GM12878 (cell line): ENCODE measurements at regions not wholly inside any gene's neighbourhood (a gene's known extent, or its start where the extent isn't known, plus 50 kb on each side); places are given as distances from the start of the nearest gene placed in this dataset.

Source experiments
- ATAC-seq: fragments of 200-7000 bp; cut with Tn5 transposase; 3 replicates; pipeline ENCODE4 v1.9.1; 2020; ENCODE audit warnings: mild to moderate bottlenecking, moderate library complexity
- BruUV-seq: library from RNA; stranded (reverse); fragments of 400-500 nt; replicated peaks from 2 replicates; lab custom pipeline; 2021; lab: Mats Ljungman, UMichigan
- CTCF ChIA-PET: fragments of 300-600 bp; sonication (Branson Sonifier 250); formaldehyde crosslinking; extraction: SDS; loops from one replicate; lab custom pipeline; 2021; ENCODE audit warnings: inconsistent platforms; lab: Yijun Ruan, JAX
- POLR2A ChIA-PET: fragments of 350-600 bp; formaldehyde crosslinking; extraction: SDS; loops from one replicate; lab custom pipeline; 2021; ENCODE audit warnings: inconsistent platforms; lab: Charles Lee
- RAD21 ChIA-PET: fragments of 300-600 bp; sonication (Branson Sonifier 250); formaldehyde crosslinking; loops from one replicate; lab custom pipeline; 2023; ENCODE audit warnings: antibody characterized with exemption; ENCODE audit not compliant: unreplicated experiment; lab: Charles Lee
- SMC1A ChIA-PET: fragments of 300-600 bp; sonication (Branson Sonifier 250); formaldehyde crosslinking; loops from one replicate; lab custom pipeline; 2023; ENCODE audit not compliant: unreplicated experiment, uncharacterized antibody; lab: Charles Lee
- DNase-seq: peaks from one replicate; pipeline ENCODE4 v3.0.0-alpha.2; 2011; ENCODE audit warnings: low read depth, low spot score
- FAIRE-seq: peaks from 3 replicates; lab custom pipeline; 2011; peaks lifted over from hg19 to GRCh38; lab: Jason Lieb, UNC
- H2AFZ ChIP-seq: 2 replicates; pipeline ENCODE4 v1.6.0; 2011; ENCODE audit warnings: low read depth, low read length, control low read depth; ENCODE audit not compliant: control insufficient read depth
- H3K27ac ChIP-seq: 2 replicates; pipeline ENCODE4 v1.5.1; 2011; ENCODE audit warnings: control low read depth; ENCODE audit not compliant: control insufficient read depth, insufficient read depth
- H3K27me3 ChIP-seq, 2 experiments: replicated peaks in 1 of 2; 2 replicates each; pipeline versions ENCODE4 v1.6.0 to v1.6.1; 2011; ENCODE audit warnings: low read length in 1 of 2; ENCODE audit not compliant: control insufficient read depth in 2 of 2, insufficient read depth in 2 of 2
- H3K36me3 ChIP-seq, 2 experiments: 2 replicates each; pipeline ENCODE4 v1.5.1; 2011; ENCODE audit warnings: low read length in 1 of 2; ENCODE audit not compliant: control insufficient read depth in 2 of 2, insufficient read depth in 2 of 2
- H3K4me1 ChIP-seq: 2 replicates; pipeline ENCODE4 v1.6.1; 2011; ENCODE audit warnings: mild to moderate bottlenecking, low read length, moderate library complexity, mixed read lengths; ENCODE audit not compliant: control insufficient read depth, insufficient read depth
- H3K4me2 ChIP-seq: 2 replicates; pipeline ENCODE4 v1.6.0; 2011; ENCODE audit warnings: control low read depth; ENCODE audit not compliant: control insufficient read depth, insufficient read depth
- H3K4me3 ChIP-seq: fragments of 200-600 bp; sonication (generic); 2 replicates; pipeline ENCODE4 v1.5.1; 2016
- H3K79me2 ChIP-seq: 2 replicates; pipeline ENCODE4 v1.6.0; 2011; ENCODE audit warnings: low read length; ENCODE audit not compliant: control insufficient read depth, insufficient read depth
- H3K9ac ChIP-seq: 2 replicates; pipeline ENCODE4 v1.8.0; 2011; ENCODE audit warnings: low read length, control low read depth, mixed read lengths; ENCODE audit not compliant: control insufficient read depth, insufficient read depth
- H3K9me3 ChIP-seq: replicated peaks from 3 replicates; pipeline ENCODE4 v1.5.1; 2011; ENCODE audit warnings: mild to moderate bottlenecking, low read length; ENCODE audit not compliant: control insufficient read depth, insufficient read depth
- H4K20me1 ChIP-seq: 2 replicates; pipeline ENCODE4 v1.6.0; 2011; ENCODE audit not compliant: control insufficient read depth, insufficient read depth
- BCLAF1 ChIP-seq: fragments of 450-650 bp; IDR thresholded peaks from 2 replicates; pipeline ENCODE4 v1.6.1; 2017; ENCODE audit warnings: antibody characterized with exemption, mild to moderate bottlenecking, moderate library complexity
- KLF5 ChIP-seq: fragments of 450-650 bp; IDR thresholded peaks from 2 replicates; pipeline ENCODE4 v1.6.1; 2014; ENCODE audit warnings: mild to moderate bottlenecking; ENCODE audit not compliant: partially characterized antibody
- MTA3 ChIP-seq: IDR thresholded peaks from 2 replicates; pipeline ENCODE4 v1.6.1; 2012; ENCODE audit warnings: low read length, inconsistent platforms, borderline replicate concordance
- NFYB ChIP-seq: IDR thresholded peaks from 2 replicates; pipeline ENCODE4 v1.6.1; 2011; ENCODE audit warnings: low read depth, mild to moderate bottlenecking, low read length, improper control_type of control experiment, moderate library complexity; ENCODE audit not compliant: insufficient read depth
- PML ChIP-seq: IDR thresholded peaks from 2 replicates; pipeline ENCODE4 v1.6.1; 2012; ENCODE audit warnings: low read length, inconsistent platforms
- POLR2A ChIP-seq: IDR thresholded peaks from 2 replicates; pipeline ENCODE4 v1.6.1; 2011; ENCODE audit warnings: low read depth, mild to moderate bottlenecking, low read length
- POLR2AphosphoS5 ChIP-seq: IDR thresholded peaks from 2 replicates; pipeline ENCODE4 v1.6.1; 2011; ENCODE audit warnings: mild to moderate bottlenecking, low read length, inconsistent platforms
- RELA ChIP-seq: fragments of 450-650 bp; IDR thresholded peaks from 2 replicates; pipeline ENCODE4 v1.8.0; 2014; ENCODE audit warnings: borderline replicate concordance; ENCODE audit not compliant: partially characterized antibody
- REST ChIP-seq: IDR thresholded peaks from 2 replicates; pipeline ENCODE4 v1.6.1; 2012; ENCODE audit warnings: mild to moderate bottlenecking, low read depth, low read length
- SMAD1 ChIP-seq: fragments of 450-650 bp; IDR thresholded peaks from 2 replicates; pipeline ENCODE4 v1.6.1; 2018; ENCODE audit warnings: mild to moderate bottlenecking, low read depth; ENCODE audit not compliant: partially characterized antibody
- USF1 ChIP-seq: IDR thresholded peaks from 2 replicates; pipeline ENCODE4 v1.6.1; 2011; ENCODE audit warnings: borderline replicate concordance, low read depth, mild to moderate bottlenecking, moderate library complexity, mixed read lengths, low read length; ENCODE audit not compliant: insufficient read depth; ENCODE audit errors: extremely low read length
- ZZZ3 ChIP-seq: IDR thresholded peaks from 2 replicates; pipeline ENCODE4 v1.6.1; 2011; ENCODE audit warnings: low read depth; ENCODE audit not compliant: control insufficient read depth, insufficient read length
- WGBS: methylation state at CpG from one replicate; pipeline ENCODE4 v1.1.6; 2016; ENCODE audit warnings: low lambda C conversion rate; ENCODE audit not compliant: insufficient replicate concordance, insufficient coverage; ENCODE audit errors: missing lambda C conversion rate; 5-methylcytosine and 5-hydroxymethylcytosine counted together
- in situ Hi-C: fragments of 300-500 bp; cut with MboI; formaldehyde crosslinking; loops from 9 replicates; pipeline ENCODE4 v1.14.3; 2018; ENCODE audit warnings: mixed read lengths
- intact Hi-C: fragments of 100-400 bp; cut with micrococcal nuclease; formaldehyde crosslinking; loops from one replicate; pipeline ENCODE4 v1.14.2; 2022; ENCODE audit not compliant: unreplicated experiment

- Histone ChIP-seq H3K4me1 (no peaks in the 10 kb centered on the region), H3K79me2 (no peaks in the 10 kb centered on the region), H3K27ac (no peak overlapping the region), H3K9ac (no peak overlapping the region), H3K9me3 (no peaks in the 10 kb centered on the region), H3K27me3 (no peaks in the 10 kb centered on the region), H3K4me3 (no peak overlapping the region), H3K4me2 (no peak overlapping the region), H3K36me3 (no peaks in the 10 kb centered on the region), H2AFZ (no peak overlapping the region), H4K20me1 (no peaks in the 10 kb centered on the region)
- RAD21 ChIA-PET: no interaction called here
- BruUV-seq: no TSS peak
- POLR2A ChIA-PET: no interaction called here
- CTCF ChIA-PET: interaction anchor here (1.1 kb wide), 1 partner anchor 872 kb away, joined by 3 read pairs; no protein-coding TSS in a partner anchor
- intact Hi-C loops (no loop called here), in situ Hi-C loops (no loop called here)
- SMC1A ChIA-PET: no interaction called here
- TF ChIP-seq ZZZ3 (no peak), KLF5 (no peak), BCLAF1 (no peak), PML (no peak), REST (no peak), MTA3 (no peak), POLR2AphosphoS5 (no peak), RELA (no peak), NFYB (no peak), USF1 (no peak), POLR2A (no peak), SMAD1 (no peak)
- 6% methylated on average over 3 of the region's 3 CpGs for WGBS
- DNase-seq (no peak), ATAC-seq (no peak), FAIRE-seq (no peak)
Measured at GRCh38 chr21:35617491-35617890, 442.8 kb downstream of the SETD4 start.
